HG02763 (cell line): ENCODE measurements at regions not wholly inside any gene's neighbourhood (a gene's known extent, or its start where the extent isn't known, plus 50 kb on each side); places are given as distances from the start of the nearest gene placed in this dataset.

Experiments used
- ATAC-seq: cut with Tn5 transposase; IDR thresholded peaks from one replicate; pipeline ENCODE4 v1.9.1; 2021; ENCODE audit warnings: mild to moderate bottlenecking, moderate library complexity; ENCODE audit not compliant: unreplicated experiment

DNA sequence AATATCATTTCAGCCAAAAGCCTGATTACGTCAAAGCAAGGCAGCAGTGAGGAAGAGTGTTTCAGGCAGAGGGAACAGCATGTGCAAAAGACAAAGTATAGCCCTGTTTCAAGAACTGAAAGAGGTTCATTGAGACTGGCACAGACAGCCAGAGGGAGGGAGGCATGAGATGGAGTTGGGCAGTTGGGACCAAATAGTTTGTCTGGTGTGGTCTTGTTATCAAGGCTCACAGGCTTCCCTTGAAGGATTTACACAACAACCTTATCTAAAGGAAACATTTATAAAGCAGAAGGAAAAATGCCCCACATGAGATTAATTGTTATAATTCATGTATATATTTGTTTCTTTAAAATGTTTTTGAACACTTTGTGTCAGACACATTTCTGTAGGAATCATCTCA, 253.3 kb downstream of the DMAC1 start:
- ATAC-seq = no peak

DNA sequence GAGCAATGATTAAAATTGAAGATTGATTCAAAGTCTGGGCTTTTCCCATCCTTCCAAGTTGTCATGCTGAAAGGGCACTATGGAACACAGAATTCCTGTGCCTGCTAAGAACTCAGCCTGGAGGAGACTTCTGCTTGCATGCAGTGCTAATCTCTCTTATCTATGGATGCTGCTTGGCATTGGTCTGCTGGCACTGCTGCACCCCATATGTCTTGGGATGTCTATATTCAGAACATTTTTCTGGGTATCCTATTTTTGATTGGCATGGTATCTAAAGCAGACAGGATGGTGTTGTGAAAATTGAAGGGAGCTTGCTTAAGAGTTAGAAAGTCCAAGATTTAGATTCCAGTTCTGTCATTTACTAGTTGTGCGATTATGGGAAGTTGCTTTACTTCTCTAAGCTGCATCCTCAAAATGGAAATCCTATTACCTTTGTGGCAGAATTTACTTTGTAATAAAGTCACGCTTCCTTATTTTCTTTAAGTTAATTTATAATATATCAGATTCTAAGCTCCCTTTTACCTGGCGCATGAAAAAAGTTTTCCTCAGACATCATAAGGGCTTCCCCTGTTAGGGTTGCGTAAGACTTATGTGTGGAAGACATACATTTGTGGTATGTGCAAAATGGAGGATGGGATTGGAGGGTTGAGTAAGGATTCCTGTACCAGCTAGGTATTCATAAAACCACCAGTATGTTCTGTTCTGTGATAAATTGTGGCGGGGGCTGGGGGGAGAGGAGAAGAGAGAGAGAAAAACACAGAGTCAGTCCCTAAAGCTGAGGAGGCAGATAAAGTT, 254.0 kb downstream of the DMAC1 start:
- no peak for ATAC-seq

DNA sequence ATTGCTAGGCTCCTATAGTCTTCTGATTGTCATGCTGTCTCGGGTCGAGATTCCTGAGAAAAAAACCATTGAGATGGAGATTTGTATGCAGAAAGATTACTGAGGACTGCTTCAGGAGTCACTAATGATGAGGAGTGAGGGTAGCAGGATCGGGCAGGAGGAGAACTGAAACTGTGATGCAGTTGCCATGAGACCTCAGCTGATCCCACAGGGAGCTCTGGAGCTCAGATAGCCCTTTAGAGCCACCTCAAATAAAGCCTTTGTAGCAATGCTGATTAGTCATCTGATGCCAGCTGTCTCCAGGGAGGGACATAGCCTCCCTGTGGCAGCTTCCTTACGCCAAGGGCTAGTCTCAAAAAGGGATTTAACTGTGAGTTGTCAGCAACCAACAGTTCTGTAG, 256.9 kb downstream of the DMAC1 start:
- ATAC-seq = no peak

DNA sequence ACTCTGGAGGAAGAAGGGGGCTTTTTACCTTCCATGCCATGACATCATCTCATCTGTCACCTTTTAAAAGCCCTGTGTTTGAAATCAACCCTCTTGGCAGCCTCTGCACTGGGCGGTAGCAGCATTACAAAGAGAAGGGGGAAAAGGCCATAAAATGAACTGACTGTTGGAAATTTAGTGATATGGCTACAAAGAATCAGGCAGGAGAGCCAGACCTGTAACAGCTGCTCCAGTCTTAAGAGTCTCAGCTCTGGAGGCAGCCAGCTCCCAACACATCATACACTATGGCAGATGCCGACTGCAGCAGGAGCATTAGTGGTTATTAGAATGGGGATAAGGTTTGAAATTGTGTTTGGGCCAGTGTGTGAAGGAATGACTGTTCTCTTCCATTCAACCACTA, 257.5 kb downstream of the DMAC1 start:
- ATAC-seq = no peak

DNA sequence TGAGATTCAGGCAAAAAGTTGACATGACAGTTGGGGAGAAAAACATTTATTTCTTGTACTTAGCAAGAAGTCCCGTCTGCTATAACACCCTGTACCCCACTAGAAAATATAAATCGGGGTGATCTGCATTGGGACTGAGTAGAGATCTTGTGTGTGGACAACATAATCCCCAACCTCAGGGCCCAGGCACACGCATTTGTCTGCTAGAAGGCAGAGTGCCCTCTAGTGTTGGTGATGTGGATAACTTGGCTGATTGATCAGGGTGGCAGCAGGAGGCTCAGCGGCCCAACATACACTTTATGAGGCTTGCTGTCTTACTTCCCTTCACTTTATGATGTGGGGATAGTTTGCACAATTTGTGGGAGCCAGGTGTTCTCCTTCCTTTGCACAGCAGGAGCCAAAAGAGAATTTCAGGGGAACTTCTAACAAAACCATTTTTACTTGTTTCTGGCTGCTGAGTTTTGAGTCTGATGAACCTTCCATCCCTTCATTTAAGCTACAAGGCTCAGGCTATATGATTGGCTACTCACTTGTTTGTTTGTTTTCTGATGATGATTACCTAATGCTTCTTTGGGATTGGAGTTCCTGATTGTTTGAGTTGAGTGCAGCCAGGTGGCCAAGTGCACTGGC, 263.2 kb downstream of the DMAC1 start:
- ATAC-seq = peak; percentile 77

DNA sequence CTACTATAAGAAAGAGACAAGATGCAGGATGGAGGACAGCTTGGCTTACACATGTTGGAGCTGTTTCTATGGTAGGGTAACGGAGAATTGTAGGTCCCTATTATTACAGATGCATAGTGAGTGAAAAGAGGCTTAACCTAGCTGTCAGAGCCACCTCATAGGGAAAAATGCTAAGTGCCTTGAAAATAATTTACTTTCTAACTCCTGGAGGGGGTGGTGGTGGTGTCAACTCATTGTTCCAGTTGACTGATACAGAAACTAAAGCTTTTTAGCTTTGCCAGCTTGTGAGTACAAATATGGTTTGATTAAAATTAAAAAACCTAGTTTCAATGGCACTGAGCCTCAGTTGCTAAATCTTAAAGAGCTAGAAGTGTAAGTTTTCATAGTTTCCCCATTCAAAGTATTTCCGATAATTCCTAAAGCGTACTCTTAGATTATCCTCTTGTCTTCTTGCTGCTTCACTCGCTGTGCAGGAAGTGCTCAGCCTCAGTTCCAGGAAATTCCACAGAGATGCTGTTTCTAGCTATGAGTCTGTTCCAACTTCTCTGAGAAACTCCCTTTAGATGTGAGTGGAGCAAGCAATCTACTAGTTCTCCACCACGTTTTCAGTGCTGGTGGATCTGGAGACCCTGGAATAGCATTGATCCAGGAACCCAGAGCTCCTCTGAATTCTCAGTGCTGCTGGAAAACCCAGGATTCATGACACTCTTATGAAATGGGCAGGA, 265.2 kb downstream of the DMAC1 start:
- ATAC-seq = no peak

DNA sequence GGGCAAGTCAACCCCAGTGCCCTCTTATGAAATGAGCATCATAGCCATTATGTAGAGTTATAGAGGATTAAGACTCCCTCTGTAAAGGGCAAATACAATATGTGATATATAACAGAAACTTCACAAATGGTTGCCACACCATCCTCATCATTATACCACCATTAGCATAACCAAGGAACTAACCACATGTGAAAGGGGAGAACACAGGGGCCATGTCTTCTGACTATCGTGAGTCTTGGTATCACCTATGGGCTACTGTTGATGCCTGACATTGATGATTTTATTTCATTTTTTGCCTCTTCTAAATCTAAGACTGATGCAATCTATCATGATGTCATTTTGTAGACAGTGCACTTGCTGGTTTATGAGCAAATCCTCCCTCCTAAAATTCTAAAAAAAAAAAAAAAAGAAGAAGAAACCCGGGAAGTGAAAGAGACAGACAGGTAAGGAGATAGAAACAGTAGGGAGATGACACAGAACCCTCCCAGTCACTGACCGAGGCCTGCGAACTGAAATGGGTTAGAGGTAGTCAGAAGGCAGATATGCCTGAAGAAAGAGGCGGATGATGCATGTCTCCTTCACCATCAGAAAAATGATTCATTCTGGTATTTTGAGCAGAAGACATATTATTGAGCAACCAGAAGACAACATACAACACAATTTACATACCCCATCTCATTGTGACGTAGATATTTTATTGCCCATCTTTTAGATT, 266.0 kb downstream of the DMAC1 start:
- ATAC-seq = no peak

DNA sequence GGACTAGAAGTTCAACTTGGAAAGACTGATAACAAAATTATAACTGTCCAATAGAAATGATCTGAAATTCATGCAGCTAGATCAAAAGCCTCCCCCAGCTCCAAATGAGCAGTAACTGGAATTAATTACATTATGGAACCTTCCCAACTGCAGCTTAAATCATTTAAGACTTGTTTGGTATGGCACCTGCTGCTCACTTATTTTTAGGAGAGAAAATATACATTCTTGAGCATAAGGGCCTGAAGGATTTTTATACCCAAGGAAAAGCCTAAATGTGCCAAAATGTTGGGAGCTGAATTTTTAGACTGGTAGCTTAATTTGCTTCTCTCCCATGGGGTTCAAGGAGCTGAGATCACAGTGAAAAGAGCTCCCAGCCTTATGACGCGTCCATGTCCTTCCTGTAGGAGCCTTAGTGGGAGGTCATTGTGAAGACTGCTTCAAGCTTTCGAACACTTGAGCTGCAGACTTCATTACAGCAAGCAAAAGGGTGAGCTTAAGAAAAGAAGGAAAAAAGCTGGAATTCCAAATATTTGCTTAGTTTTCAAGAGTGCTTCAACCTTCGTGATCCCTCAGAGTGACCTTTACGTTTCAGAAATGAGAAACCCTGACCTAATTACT, 276.0 kb downstream of the DMAC1 start:
- ATAC-seq = no peak

DNA sequence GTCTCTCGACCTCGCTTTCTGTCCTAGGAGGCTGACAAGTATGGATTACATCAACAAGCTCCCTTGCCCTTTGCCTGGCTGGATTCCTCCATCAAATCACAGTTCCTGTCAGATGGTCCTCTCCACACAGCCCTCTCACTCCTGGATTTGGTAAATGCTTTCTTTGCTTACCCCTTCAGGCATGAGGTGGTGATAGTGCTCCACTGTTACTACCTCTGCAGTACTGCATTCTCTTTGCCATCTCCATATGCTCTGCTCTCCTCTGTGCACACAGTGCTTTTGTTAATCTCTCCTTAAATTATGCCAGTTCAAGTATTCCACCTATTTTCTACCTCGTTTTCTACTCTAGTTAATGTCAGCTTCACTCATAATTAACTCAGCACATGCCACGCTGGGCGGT, 279.2 kb downstream of the DMAC1 start:
- no peak for ATAC-seq

DNA sequence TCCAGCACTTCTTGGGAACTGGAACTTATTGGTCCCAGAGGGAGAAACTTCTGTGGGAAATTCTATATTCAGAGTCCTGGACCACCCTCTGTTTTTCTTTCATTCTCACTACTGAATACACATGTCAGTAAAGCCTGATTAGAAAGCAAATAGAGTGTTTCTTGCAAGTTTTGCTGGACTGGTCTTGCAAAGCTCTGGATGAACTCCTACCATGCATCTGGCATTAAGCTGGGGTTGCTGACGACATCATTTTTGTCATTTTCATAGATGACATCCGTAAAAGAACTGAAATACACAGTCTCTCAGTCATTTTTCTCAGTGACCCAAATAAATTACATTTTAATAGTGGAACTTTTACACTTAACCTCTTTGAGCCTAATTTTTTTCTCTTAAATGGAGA, 283.2 kb downstream of the DMAC1 start:
- no peak for ATAC-seq

DNA sequence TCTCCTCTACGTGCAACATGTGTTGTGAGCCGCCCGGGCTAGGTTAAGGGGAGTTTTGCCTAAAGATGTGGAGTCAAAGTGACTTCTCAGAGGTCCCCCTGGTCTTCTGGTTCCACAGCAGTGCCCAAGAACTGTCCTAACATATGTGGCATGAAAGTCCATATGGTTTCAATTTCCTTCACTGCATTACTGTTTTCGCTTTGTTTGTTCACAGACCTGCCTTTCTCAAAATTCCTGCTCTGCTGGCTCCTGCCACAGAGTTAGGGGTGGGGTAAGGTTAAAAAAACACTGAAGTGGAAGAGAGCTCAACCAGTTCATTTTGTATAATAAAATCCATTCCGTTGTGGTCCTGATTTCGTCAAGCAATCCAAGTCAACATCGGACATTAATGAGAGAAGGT, 289.4 kb downstream of the DMAC1 start:
- no peak for ATAC-seq

DNA sequence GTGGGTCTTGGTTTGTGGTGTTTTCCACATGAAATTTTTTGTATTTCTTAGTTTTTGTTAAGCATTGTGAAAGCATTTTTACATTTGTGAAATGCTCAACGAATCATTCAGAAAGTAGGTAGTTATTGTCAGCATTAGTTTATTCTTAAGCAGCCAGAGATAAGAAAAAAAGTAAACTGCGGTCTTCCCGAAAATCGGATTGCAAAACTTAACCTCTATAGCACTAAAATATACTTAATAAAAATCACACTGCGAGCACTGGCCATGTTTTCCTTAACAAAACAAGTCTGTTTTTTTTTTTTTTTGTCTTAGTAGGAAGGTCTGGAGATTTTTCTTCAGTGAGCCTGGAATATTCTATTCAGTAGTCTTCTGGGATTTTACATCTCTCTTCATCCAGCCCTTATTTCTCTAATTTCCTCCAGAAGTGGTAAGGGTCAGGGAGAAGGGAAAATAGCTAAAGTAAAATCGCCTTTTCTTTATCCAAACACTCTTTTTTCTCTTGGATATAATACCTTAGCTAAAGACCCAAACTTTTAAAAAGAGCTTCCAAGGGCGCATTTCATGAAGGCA, 289.9 kb downstream of the DMAC1 start:
- ATAC-seq = no peak

DNA sequence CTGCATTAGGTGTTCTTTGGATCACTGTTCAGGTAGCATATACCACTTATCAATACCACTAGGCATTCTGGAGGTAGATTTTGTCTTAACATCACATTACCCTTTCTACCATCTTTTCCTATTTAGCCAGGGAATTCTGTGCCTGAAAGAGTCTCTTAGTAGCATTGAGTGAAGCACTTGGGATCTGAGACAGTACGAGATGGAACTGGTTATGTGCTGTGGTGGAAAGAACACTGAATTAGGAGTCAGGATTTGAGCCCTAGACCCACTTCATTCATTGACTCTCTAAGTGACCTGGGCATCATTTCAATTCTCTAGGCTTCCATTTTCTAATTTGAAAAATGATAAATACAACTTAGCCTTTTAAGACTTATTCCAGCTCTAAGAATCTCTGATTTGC, 291.1 kb downstream of the DMAC1 start:
- ATAC-seq = no peak

DNA sequence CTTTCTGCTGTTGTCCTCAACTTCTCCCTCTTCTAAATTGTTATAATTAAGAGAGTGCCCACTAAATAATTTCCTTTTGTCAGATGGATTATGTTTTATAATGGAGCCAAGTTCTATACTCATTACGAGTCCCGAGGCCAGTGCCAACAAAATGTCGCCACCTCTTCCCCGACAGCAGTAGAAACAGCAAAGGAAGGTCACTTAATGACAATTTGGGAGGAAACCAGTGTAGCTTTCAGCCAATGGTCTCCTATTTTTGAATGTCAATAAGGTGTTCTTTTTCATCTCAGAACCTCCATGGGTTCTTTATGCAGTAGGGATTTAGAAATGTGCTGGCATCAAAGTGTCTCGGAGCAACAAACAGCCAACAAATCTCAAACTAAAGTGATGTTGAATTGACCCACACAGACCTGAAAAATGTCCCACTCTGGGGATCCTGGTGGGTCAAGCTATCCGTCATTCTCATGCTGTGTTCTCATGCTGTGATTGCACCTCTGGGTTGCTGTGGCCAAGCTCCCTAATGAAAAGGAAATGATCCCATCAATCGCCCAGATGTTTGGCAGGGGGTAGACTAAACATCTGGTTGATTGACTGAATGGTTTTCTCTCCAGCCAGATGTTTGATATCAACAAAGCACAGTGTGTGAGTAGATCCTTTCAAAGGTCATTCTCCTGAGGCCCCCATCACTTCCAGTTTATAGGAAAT, 291.9 kb downstream of the DMAC1 start:
- ATAC-seq = no peak

DNA sequence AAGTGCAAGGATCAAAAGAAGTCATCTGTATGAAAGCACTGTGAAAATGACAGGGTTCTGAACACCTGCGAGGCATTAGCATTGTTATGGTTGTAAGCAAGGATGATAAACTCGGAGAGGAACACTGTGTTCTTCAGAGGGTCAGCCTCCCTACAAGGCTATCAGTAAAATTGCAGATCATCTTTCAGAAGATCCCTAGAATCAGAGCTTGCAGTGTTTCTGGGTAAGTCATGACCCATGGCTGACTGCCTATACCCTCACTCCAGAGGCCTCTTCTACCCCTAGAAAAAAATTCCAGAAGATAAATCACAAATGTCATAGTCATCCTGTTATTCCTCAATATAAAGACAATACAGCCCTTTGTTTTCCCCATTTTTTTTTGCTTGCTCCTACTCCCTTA, 292.6 kb downstream of the DMAC1 start:
- ATAC-seq = no peak

DNA sequence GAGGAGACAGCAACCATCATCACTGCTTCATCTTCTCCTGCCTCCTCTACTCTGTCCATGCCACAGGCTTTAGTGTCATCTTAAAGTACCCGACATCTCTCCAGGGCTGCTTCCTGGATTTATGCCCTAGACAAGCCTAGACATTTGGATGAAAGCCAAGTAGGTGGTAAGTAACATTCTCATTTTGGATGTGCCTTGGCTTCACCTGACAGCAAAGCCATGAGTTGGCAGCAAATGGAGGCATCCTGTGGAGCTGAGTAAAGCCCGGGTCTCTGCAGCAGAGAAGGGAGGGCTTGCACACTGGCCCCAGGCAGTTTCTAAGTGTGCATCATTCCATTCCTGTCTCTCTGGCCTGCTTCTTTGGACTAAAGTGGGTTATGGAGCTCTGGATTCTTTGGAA, 299.1 kb downstream of the DMAC1 start:
- no peak for ATAC-seq

DNA sequence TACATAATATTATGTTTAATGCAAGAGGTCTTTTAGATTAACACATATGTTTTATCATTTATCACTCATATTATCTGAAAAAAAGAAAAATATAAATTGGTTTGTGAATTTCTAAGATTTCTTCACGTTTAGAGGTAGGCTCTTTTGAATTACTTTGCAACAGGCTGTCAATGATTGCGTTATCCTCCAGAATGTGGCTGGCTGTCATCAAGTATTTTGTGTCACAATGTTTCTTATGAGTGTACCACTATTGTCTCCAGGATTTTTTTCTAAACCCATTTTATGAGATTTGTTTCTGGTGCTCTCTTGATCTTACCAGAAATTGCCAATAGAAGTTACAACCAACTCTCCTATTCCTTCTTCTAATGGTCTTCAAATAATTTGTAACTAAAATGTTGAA, 307.9 kb downstream of the DMAC1 start:
- ATAC-seq = no peak

DNA sequence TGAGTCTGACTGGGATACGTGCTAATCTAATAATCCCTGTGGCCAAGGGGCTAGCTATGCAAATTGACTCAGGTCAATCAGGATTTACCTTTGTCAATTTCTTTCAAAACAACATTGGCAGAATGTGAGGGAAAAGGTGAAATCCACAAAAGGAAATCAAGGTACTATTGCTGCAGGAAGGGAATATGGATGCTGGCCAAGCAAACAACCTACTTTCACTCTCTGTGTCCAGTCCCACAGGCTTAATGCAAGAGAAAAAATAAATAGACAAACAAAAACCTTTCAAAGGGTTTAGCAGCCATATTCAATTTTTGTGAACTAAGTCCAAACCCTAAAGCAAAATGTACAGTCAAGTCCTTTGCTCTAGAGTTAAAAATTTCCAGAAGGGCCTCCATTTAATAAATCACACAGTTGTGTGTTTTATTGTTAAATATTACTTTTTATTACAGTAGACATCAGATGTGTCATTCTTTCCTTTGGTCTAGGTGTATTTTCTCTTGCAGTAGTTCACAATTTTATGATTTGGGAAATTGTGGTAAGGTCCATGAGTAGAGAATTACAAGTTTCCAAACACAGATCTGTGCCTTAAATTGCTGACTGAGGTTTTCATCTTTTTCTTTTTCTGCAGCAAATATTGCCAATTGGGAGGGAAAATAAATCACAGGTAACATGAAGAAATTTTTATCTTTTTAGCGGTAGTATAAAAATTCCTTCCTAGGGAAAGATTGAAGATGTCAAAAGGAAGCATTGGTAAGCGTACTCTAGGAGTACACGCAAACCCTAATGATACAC, 309.1 kb downstream of the DMAC1 start:
- no peak for ATAC-seq

DNA sequence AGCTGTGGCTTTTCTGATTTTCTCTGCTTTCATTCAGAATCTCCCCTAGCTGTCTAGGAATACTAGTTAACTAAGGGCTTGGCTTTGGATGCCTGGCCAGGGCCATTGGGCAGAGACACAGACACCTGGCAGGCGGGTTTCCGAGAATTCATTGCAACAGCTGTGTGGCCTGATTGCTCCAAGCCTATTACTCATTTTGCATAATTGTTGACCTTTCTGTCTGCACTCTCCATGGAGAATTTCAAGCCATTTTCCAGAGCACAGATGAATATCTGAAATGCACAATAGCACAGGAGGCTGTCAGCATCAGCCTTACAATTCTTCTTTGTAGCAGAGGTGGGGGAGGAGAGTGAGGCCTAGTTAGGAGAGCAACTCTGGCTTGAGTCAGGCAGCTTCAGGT, 310.5 kb downstream of the DMAC1 start:
- ATAC-seq = no peak
